ENCODE measurements at regions not wholly inside any gene's neighbourhood (a gene's known extent, or its start where the extent isn't known, plus 50 kb on each side); places are given as distances from the start of the nearest gene placed in this dataset.

DNA sequence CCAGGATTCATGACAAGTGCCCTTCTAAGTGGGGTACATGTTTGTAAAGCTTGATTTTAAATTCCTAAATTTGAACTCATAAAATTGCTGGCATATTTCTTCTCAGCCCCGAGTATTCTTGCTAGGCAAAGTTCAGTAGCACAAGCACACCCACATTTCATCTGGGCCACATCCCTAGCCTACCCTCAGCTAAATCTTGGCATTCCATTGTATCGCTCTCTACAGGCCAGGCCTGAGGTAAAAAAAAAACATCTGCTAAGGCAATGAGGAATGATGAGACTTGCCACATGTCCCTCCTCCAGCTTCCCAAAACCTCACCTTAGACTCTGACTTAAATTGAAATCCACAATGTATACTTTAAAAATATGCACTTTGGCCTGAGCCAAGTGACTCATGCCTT is 51.4 kb upstream of the VCX3B start:
- no peak overlapping the region for H3K27ac ChIP-seq
- no peak for ATAC-seq

More for the DNA sequence above, 51.4 kb upstream of the VCX3B start:
- no peaks in the 10 kb centered on the region for H3K9me3 ChIP-seq
- whole genome bisulfite sequencing (ENCODE audit: insufficient coverage, low coverage, low lambda C conversion rate, missing lambda C conversion rate) = 76% methylated on average over 2 of the region's 2 CpGs
- TF ChIP-seq, protein P1, sequence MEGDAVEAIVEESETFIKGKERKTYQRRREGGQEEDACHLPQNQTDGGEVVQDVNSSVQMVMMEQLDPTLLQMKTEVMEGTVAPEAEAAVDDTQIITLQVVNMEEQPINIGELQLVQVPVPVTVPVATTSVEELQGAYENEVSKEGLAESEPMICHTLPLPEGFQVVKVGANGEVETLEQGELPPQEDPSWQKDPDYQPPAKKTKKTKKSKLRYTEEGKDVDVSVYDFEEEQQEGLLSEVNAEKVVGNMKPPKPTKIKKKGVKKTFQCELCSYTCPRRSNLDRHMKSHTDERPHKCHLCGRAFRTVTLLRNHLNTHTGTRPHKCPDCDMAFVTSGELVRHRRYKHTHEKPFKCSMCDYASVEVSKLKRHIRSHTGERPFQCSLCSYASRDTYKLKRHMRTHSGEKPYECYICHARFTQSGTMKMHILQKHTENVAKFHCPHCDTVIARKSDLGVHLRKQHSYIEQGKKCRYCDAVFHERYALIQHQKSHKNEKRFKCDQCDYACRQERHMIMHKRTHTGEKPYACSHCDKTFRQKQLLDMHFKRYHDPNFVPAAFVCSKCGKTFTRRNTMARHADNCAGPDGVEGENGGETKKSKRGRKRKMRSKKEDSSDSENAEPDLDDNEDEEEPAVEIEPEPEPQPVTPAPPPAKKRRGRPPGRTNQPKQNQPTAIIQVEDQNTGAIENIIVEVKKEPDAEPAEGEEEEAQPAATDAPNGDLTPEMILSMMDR (IDR thresholded peaks at IDR 0.05) = no peak
- no peak for TF ChIP-seq POLR2A (IDR thresholded peaks at IDR 0.05)
- no peaks in the 10 kb centered on the region for H3K27me3 ChIP-seq
- DNase-seq = no peak
- no peak overlapping the region for H3K4me3 ChIP-seq
- no peaks in the 10 kb centered on the region for H3K36me3 ChIP-seq
- H3K4me1 ChIP-seq = no peaks in the 10 kb centered on the region
- intact Hi-C loops (cut with DNase I) = no loop called here
